Renal cortex interstitium (tissue), 11 donors: ENCODE measurements at regions not wholly inside any gene's neighbourhood (a gene's known extent, or its start where the extent isn't known, plus 50 kb on each side); places are given as distances from the start of the nearest gene placed in this dataset.
A peak's percentile ranks its signal among the peaks of the same experiment; 100 is the strongest.
"Not testable (repeated sequence)": the region's sequence is repeated elsewhere in the genome, so short reads cannot be mapped to it uniquely, and the experiment has no call there.

Source experiments
- DNase-seq, 11 donors: peaks; one replicate each; pipeline ENCODE4 v3.0.0-alpha.2; 2013; ENCODE audit warnings: low read depth in 9 of 11, low spot score in 4 of 11; ENCODE audit errors: extremely low read depth in 1 of 11

- DNase-seq, result no peak
These were observed 248.0 kb upstream of the ADAMTS3 start for GRCh38 chr4:72817012-72817411.

- no peak for DNase-seq
These were observed 245.2 kb upstream of the ADAMTS3 start for GRCh38 chr4:72814241-72814640.

- no peak for DNase-seq
These were observed 240.2 kb upstream of the ADAMTS3 start for GRCh38 chr4:72809208-72809607.

- DNase-seq, result no peak
These were observed 236.3 kb upstream of the ADAMTS3 start for GRCh38 chr4:72805284-72805683.

GRCh38 chr4:72797486-72797885, 228.5 kb upstream of the ADAMTS3 start:
- DNase-seq, result no peak

- no peak for DNase-seq
These were observed 222.0 kb upstream of the ADAMTS3 start for GRCh38 chr4:72791054-72791453.

- no peak for DNase-seq
These were observed 217.5 kb upstream of the ADAMTS3 start for GRCh38 chr4:72786401-72786990.

GRCh38 chr4:72779241-72779640, 210.2 kb upstream of the ADAMTS3 start:
- DNase-seq, result peak in 4 of 11 donors; percentile 1 to 5 (median 2)

- DNase-seq, result no peak
These were observed 208.4 kb upstream of the ADAMTS3 start for GRCh38 chr4:72777436-72777835.

GRCh38 chr4:72770708-72771107, 201.7 kb upstream of the ADAMTS3 start:
- DNase-seq, result no peak

- no peak for DNase-seq
These were observed 199.3 kb upstream of the ADAMTS3 start for GRCh38 chr4:72768364-72768763.

- no peak for DNase-seq
These were observed 198.7 kb upstream of the ADAMTS3 start for GRCh38 chr4:72767618-72768302.

GRCh38 chr4:72765788-72766187, 196.8 kb upstream of the ADAMTS3 start:
- not testable (repeated sequence) for DNase-seq

- DNase-seq, result no peak
These were observed 192.5 kb upstream of the ADAMTS3 start for GRCh38 chr4:72761368-72762038.

- not testable (repeated sequence) for DNase-seq
These were observed 184.4 kb upstream of the ADAMTS3 start for GRCh38 chr4:72753414-72753813.

- no peak for DNase-seq
These were observed 175.2 kb upstream of the ADAMTS3 start for GRCh38 chr4:72744103-72744725.

GRCh38 chr4:72743078-72743477, 174.1 kb upstream of the ADAMTS3 start:
- no peak for DNase-seq

- DNase-seq, result no peak
These were observed 146.3 kb upstream of the ADAMTS3 start for GRCh38 chr4:72715299-72715698.

- DNase-seq, result no peak
These were observed 145.7 kb upstream of the ADAMTS3 start for GRCh38 chr4:72714482-72715279.
